ENCODE measurements at regions not wholly inside any gene's neighbourhood (a gene's known extent, or its start where the extent isn't known, plus 50 kb on each side); places are given as distances from the start of the nearest gene placed in this dataset.

DNA sequence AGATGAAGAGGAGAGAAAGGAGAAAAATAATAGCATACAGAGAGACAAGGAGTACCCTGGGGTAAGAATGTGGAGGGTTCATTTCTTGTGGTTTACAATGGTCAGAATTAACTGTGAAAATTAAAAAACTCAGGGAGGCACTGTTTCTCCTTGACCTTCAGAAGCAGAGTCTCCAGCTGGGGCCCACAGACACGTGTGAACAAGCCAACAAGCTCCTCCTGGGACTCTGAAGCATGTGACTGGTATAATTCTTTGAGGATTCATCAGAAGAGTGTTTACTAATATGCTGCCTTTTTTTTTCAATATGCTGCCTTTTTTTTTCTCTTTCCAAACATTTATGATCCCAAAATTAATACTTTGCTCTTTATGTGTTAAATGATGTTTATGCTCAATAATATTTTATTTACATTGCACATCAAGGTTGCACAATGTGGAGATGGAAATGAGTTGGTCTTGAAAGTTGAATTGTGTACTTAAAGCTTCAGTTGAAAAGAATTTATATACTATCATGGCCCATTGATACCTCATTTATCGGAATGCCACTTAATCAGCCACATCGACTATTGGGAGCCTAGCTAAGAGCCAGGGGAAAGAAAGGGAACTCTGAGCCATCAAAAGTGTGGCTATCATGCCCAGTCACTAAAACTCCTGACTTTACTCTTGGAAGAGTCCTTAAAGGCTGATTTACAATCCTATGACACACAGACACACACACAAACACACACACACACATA lies 134.7 kb upstream of the RHOBTB1 start:
- H3K27me3 ChIP-seq (ENCODE audit: control insufficient read depth in 1 of 2, insufficient read depth in 2 of 2, low read length in 2 of 2): no peaks in the 10 kb centered on the region
- no peak overlapping the region for H3K4me3 ChIP-seq (ENCODE audit: low read depth in 1 of 2, low read length in 2 of 2)
- H3K9ac ChIP-seq (ENCODE audit: low read length): no peak overlapping the region
- H3K27ac ChIP-seq (ENCODE audit: low read depth, low read length): no peak overlapping the region
- H3K4me1 ChIP-seq (ENCODE audit: insufficient read depth, low read length): peaks cover 11% of the 10 kb centered on the region
- no peaks in the 10 kb centered on the region for H3K9me3 ChIP-seq (ENCODE audit: low read length)
- no peaks in the 10 kb centered on the region for H3K36me3 ChIP-seq (ENCODE audit: insufficient read depth, low read length)

DNA sequence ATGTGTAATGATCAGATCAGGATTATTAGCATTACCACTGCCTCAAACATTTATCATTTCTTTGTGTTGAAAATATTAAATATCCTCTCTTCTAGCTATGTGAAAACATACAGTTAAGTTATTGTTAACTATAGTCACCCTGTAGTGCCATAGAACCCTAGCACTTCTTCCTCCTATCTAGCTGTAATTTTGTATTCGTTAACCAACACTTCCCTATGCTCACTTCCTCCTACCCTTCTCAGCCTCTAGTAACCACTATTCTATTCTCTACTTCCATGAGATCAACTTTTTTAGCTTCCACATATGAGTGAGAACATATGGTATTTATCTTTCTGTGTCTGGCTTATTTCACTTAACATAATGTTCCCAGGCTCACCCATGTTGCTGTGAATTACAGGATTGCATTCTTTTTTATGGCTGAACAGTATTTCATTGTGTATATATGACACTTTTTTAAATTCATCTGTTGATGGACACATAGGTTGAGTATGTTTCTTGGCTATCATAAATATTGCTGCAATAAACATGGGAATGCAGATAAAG lies 132.7 kb upstream of the RHOBTB1 start:
- no peak overlapping the region for H3K27ac ChIP-seq (ENCODE audit: low read depth, low read length)
- H3K4me3 ChIP-seq (ENCODE audit: low read depth in 1 of 2, low read length in 2 of 2): no peak overlapping the region
- peaks cover 11% of the 10 kb centered on the region for H3K4me1 ChIP-seq (ENCODE audit: insufficient read depth, low read length)
- no peaks in the 10 kb centered on the region for H3K27me3 ChIP-seq (ENCODE audit: control insufficient read depth in 1 of 2, insufficient read depth in 2 of 2, low read length in 2 of 2)
- no peaks in the 10 kb centered on the region for H3K9me3 ChIP-seq (ENCODE audit: low read length)
- no peaks in the 10 kb centered on the region for H3K36me3 ChIP-seq (ENCODE audit: insufficient read depth, low read length)
- no peak overlapping the region for H3K9ac ChIP-seq (ENCODE audit: low read length)

DNA sequence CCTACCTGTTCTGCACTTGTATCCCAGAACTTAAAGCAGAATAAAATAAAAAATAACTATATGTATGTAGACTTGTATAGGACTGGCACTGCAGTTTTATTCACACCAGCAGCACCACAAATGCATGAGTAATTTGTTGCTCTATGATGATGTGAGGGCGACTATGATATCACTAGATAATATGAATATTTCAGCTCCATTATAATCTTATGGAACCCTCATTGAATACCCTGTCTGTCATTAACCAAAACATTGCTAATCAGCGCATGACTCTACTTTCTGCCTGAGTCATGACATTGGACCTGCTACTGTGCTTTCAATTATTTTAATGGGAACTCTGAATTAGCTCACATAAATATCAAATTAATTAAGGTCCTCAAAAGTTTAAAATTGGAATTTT lies 129.4 kb upstream of the RHOBTB1 start:
- Histone ChIP-seq H3K4me3 (ENCODE audit: low read depth in 1 of 2, low read length in 2 of 2) (no peak overlapping the region), H3K9ac (ENCODE audit: low read length) (no peak overlapping the region), H3K27me3 (ENCODE audit: control insufficient read depth in 1 of 2, insufficient read depth in 2 of 2, low read length in 2 of 2) (no peaks in the 10 kb centered on the region), H3K27ac (ENCODE audit: low read depth, low read length) (no peak overlapping the region), H3K4me1 (ENCODE audit: insufficient read depth, low read length) (peaks cover 6% of the 10 kb centered on the region), H3K9me3 (ENCODE audit: low read length) (no peaks in the 10 kb centered on the region), H3K36me3 (ENCODE audit: insufficient read depth, low read length) (no peaks in the 10 kb centered on the region)

DNA sequence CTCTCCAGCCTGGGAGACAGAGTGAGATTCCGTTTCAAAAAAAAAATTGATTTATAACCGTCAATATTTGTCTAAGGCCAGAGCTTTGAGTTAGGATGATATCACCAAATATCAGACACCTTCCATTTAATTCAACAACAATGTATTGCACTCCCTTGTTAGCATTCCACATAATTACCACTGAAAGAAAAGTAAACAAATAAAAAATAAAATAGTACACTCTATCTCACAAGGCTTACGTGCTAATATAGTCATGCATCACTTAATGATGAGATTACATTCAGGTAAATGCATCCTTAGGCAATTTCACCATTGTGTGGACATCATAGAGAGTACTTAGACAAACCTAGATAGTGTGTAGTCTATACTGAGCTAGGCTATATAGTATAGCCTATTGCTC lies 127.6 kb upstream of the RHOBTB1 start:
- Histone ChIP-seq H3K27ac (ENCODE audit: low read depth, low read length) (no peak overlapping the region), H3K4me3 (ENCODE audit: low read depth in 1 of 2, low read length in 2 of 2) (no peak overlapping the region), H3K27me3 (ENCODE audit: control insufficient read depth in 1 of 2, insufficient read depth in 2 of 2, low read length in 2 of 2) (no peaks in the 10 kb centered on the region), H3K36me3 (ENCODE audit: insufficient read depth, low read length) (no peaks in the 10 kb centered on the region), H3K9me3 (ENCODE audit: low read length) (no peaks in the 10 kb centered on the region), H3K4me1 (ENCODE audit: insufficient read depth, low read length) (no peaks in the 10 kb centered on the region), H3K9ac (ENCODE audit: low read length) (no peak overlapping the region)

DNA sequence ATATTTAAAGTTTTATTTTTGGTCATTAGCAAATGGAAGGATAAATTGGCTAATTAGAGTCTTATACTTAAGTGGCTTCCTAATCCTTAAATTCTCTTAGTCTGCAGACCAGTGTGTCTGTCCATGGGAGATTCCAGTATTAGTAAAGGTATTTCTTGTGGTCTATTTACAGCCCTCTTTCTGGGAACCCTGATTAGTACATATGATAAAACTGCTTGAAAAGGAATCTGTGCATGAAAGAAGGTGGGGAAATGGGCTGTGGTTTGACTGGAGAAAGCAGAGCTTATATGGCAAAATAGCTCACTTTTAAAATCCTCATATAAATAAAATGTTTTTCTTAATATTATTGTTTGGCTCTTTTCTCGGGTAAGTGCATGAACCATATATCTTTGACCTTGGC lies 124.5 kb upstream of the RHOBTB1 start:
- Histone ChIP-seq H3K9me3 (ENCODE audit: low read length) (no peaks in the 10 kb centered on the region), H3K27ac (ENCODE audit: low read depth, low read length) (no peak overlapping the region), H3K9ac (ENCODE audit: low read length) (no peak overlapping the region)

DNA sequence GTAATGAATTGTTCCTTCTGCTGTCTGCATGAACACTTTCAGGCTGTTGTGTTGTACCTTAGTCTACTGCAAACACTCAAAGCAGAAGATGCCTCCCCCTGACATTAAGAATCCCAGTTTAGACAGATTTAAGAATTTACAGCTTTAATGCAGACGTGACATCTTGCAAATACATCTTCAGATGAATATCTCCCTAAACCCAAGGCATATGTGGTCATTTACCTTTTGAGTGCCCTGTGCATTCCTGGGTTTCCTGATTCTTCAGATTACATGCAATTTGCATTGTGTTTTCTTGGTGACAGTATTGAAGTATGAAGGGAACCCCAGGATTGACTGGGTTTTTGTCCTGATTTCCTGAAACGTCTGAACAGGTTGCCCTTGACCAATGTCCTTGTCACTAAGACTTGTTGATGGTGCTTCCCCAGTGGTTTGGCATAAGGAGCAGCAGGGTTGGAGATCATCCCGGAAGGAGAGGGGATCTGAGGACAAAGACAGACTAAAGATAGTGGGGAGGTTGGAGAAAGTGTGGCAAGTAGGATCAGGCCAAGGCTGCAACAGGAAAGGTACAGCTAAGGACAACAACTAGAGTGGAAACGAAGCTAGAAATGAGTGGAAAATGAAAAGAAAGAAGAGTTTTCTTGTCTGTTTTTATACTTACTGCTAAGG lies 123.8 kb upstream of the RHOBTB1 start:
- Histone ChIP-seq H3K36me3 (ENCODE audit: insufficient read depth, low read length) (no peaks in the 10 kb centered on the region), H3K27ac (ENCODE audit: low read depth, low read length) (no peak overlapping the region), H3K9ac (ENCODE audit: low read length) (no peak overlapping the region), H3K4me1 (ENCODE audit: insufficient read depth, low read length) (no peaks in the 10 kb centered on the region), H3K4me3 (ENCODE audit: low read depth in 1 of 2, low read length in 2 of 2) (no peak overlapping the region), H3K9me3 (ENCODE audit: low read length) (no peaks in the 10 kb centered on the region), H3K27me3 (ENCODE audit: control insufficient read depth in 1 of 2, insufficient read depth in 2 of 2, low read length in 2 of 2) (no peaks in the 10 kb centered on the region)

More for the DNA sequence above, 124.5 kb upstream of the RHOBTB1 start:
- no peaks in the 10 kb centered on the region for H3K27me3 ChIP-seq (ENCODE audit: control insufficient read depth in 1 of 2, insufficient read depth in 2 of 2, low read length in 2 of 2)
- H3K4me3 ChIP-seq (ENCODE audit: low read depth in 1 of 2, low read length in 2 of 2): no peak overlapping the region
- no peaks in the 10 kb centered on the region for H3K36me3 ChIP-seq (ENCODE audit: insufficient read depth, low read length)
- no peaks in the 10 kb centered on the region for H3K4me1 ChIP-seq (ENCODE audit: insufficient read depth, low read length)

DNA sequence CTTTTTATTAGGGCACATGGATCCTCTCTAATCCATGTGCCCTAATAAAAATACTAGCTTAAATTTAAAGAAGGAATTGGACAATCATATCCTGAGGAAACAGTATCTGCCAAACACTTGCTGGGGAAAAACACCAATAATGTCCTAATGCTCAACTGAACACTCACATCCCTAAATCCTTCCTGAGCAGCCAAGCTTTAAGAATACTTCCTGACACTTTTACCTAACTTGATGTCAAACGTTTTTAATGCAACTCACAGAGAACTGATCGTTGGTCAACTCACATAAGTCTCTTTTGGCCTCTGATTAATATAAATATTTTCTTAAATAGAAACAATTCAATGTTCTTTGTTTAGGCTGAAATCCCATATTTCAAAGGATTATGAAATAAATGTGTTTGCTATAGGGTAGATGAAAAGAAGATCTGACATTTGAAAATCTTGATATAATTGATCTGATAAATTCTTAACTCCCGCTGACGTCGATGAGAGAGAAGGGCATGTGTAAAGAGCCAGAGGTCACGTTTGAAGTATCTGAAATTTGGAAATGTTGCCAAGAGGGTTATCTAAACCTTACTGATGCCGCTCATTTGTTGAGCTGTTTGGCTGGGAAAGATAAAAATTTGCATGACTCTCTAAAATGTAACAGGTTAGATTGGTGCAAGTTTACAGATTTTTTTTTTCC lies 122.8 kb upstream of the RHOBTB1 start:
- Histone ChIP-seq H3K9me3 (ENCODE audit: low read length) (no peaks in the 10 kb centered on the region), H3K9ac (ENCODE audit: low read length) (no peak overlapping the region), H3K27ac (ENCODE audit: low read depth, low read length) (no peak overlapping the region), H3K27me3 (ENCODE audit: control insufficient read depth in 1 of 2, insufficient read depth in 2 of 2, low read length in 2 of 2) (no peaks in the 10 kb centered on the region), H3K4me1 (ENCODE audit: insufficient read depth, low read length) (no peaks in the 10 kb centered on the region), H3K36me3 (ENCODE audit: insufficient read depth, low read length) (no peaks in the 10 kb centered on the region), H3K4me3 (ENCODE audit: low read depth in 1 of 2, low read length in 2 of 2) (no peak overlapping the region)

DNA sequence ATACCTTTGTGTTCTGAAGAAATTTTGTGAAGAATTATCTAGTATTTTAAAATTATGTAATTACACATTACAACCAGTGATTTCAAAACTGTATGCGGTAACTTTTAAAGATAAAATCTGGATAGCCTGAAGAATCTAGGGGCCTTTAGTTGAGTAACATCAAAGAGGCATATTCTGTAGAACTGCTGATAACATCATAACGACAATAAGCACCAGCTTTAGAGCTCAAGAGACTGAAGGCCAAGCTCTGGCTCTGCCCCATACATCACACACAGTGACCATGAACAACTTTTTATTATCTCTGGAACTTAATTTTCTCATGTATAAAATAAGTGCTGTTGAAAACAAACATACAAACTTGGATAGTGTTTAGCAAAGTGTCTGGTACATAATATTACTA lies 121.1 kb upstream of the RHOBTB1 start:
- Histone ChIP-seq H3K27ac (ENCODE audit: low read depth, low read length) (no peak overlapping the region), H3K27me3 (ENCODE audit: control insufficient read depth in 1 of 2, insufficient read depth in 2 of 2, low read length in 2 of 2) (no peaks in the 10 kb centered on the region), H3K4me3 (ENCODE audit: low read depth in 1 of 2, low read length in 2 of 2) (no peak overlapping the region), H3K9ac (ENCODE audit: low read length) (no peak overlapping the region), H3K36me3 (ENCODE audit: insufficient read depth, low read length) (no peaks in the 10 kb centered on the region), H3K4me1 (ENCODE audit: insufficient read depth, low read length) (no peaks in the 10 kb centered on the region), H3K9me3 (ENCODE audit: low read length) (no peaks in the 10 kb centered on the region)

DNA sequence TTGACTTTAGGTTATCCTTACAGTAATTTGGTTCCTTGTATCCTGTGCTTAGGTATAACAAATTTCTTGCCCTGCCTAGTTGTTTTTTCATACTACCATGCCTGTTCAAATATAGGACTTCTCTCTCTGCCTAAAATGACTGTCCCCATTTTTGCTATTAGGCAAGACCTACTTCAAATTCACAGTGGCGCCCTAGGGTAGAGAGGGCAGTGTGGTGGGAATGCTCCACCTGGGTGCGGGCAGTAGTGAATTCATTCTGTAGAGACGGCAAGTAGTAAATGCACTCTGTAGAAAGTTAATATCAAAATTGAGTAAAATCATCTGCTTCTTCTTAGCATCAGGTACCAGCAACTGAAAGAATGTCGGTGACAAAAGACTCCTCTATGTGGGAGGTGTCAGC lies 120.4 kb upstream of the RHOBTB1 start:
- Histone ChIP-seq H3K4me1 (ENCODE audit: insufficient read depth, low read length) (no peaks in the 10 kb centered on the region), H3K4me3 (ENCODE audit: low read depth in 1 of 2, low read length in 2 of 2) (no peak overlapping the region), H3K9me3 (ENCODE audit: low read length) (no peaks in the 10 kb centered on the region), H3K9ac (ENCODE audit: low read length) (no peak overlapping the region), H3K27ac (ENCODE audit: low read depth, low read length) (no peak overlapping the region), H3K36me3 (ENCODE audit: insufficient read depth, low read length) (no peaks in the 10 kb centered on the region), H3K27me3 (ENCODE audit: control insufficient read depth in 1 of 2, insufficient read depth in 2 of 2, low read length in 2 of 2) (no peaks in the 10 kb centered on the region)

DNA sequence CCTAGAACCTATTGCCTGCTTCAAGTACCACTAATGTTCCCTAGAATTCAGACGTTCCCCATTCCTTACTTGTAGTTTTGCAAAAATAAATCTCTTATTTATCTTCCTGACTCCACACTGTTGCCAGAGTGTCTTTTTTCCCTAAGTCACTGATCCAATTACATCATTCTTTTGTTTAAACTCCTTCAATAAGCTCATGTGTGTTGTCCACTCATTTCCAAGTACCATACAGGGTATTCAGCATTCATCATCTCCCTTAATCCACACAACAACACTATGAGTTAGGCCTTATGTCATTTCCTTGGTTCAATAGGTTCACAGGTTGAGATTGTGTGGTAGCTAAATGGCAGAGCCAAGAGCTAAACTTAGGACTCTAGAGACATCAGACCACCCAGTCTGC lies 119.9 kb upstream of the RHOBTB1 start:
- H3K4me3 ChIP-seq (ENCODE audit: low read depth in 1 of 2, low read length in 2 of 2): no peak overlapping the region
- no peaks in the 10 kb centered on the region for H3K9me3 ChIP-seq (ENCODE audit: low read length)
- H3K27ac ChIP-seq (ENCODE audit: low read depth, low read length): no peak overlapping the region
- no peaks in the 10 kb centered on the region for H3K36me3 ChIP-seq (ENCODE audit: insufficient read depth, low read length)
- no peak overlapping the region for H3K9ac ChIP-seq (ENCODE audit: low read length)
- no peaks in the 10 kb centered on the region for H3K27me3 ChIP-seq (ENCODE audit: control insufficient read depth in 1 of 2, insufficient read depth in 2 of 2, low read length in 2 of 2)
- H3K4me1 ChIP-seq (ENCODE audit: insufficient read depth, low read length): no peaks in the 10 kb centered on the region

DNA sequence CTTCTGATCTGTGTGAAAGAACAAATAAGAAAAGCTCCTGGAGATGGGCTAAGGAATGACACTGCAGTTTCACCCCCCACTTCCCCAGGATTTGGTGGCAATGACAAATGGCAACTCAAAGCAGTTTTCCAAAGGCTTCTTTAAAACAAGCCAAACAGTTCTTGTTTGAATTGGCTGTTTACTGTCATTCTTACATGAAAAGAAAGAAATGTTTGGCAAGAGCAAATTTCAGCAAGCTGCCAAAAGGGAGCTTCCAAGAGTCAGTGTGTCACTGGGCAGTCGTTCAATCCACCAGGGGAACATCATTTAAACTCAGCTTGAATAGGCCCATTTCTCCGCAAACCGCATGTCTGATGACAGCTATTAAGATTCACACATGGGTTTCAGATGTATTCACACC lies 119.0 kb upstream of the RHOBTB1 start:
- Histone ChIP-seq H3K27me3 (ENCODE audit: control insufficient read depth in 1 of 2, insufficient read depth in 2 of 2, low read length in 2 of 2) (no peaks in the 10 kb centered on the region), H3K27ac (ENCODE audit: low read depth, low read length) (no peak overlapping the region), H3K9me3 (ENCODE audit: low read length) (no peaks in the 10 kb centered on the region), H3K4me1 (ENCODE audit: insufficient read depth, low read length) (no peaks in the 10 kb centered on the region), H3K9ac (ENCODE audit: low read length) (no peak overlapping the region), H3K4me3 (ENCODE audit: low read depth in 1 of 2, low read length in 2 of 2) (no peak overlapping the region), H3K36me3 (ENCODE audit: insufficient read depth, low read length) (no peaks in the 10 kb centered on the region)
